K562 (cell line): ENCODE measurements at regions not wholly inside any gene's neighbourhood (a gene's known extent, or its start where the extent isn't known, plus 50 kb on each side); places are given as distances from the start of the nearest gene placed in this dataset.

Experiments used
- ATAC-seq: fragments of 200-7000 bp; cut with Tn5 transposase; 3 replicates; pipeline ENCODE4 v1.9.1; 2020; ENCODE audit warnings: moderate library complexity
- BruUV-seq: library from RNA; stranded (reverse); fragments of 400-500 nt; replicated peaks from 2 replicates; lab custom pipeline; 2021; lab: Mats Ljungman, UMichigan
- CTCF ChIA-PET: fragments of 300-600 bp; formaldehyde crosslinking; extraction: SDS; loops from one replicate; lab custom pipeline; 2021; ENCODE audit warnings: low intra/inter-chr PET ratio; lab: Yijun Ruan, JAX
- POLR2A ChIA-PET: fragments of 300-600, 350-650 bp; sonication (Branson Sonifier 250); formaldehyde crosslinking; extraction: SDS; loops from one replicate; lab custom pipeline; 2021; ENCODE audit warnings: antibody characterized with exemption, inconsistent platforms; lab: Yijun Ruan, JAX
- DNase-seq, 4 experiments: peaks; one replicate each; pipeline versions ENCODE4 v3.0.0 to v3.0.0-alpha.2; 2011 to 2018; ENCODE audit warnings: low spot score in 3 of 4, mixed read lengths in 3 of 4; ENCODE audit errors: extremely low read depth in 1 of 4
- FAIRE-seq: peaks from 2 replicates; lab custom pipeline; 2011; peaks lifted over from hg19 to GRCh38; lab: Jason Lieb, UNC
- H2AFZ ChIP-seq: 2 replicates; pipeline ENCODE4 v1.6.0; 2011; ENCODE audit warnings: low read depth, low read length, control low read depth, inconsistent platforms
- H3K27ac ChIP-seq: fragments of 200-600 bp; 3 replicates; pipeline ENCODE4 v1.8.0; 2011; ENCODE audit warnings: low read depth, mild to moderate bottlenecking, control low read depth, inconsistent platforms, low read length, moderate library complexity, mixed read lengths; ENCODE audit errors: extremely low read depth
- H3K27me3 ChIP-seq, 2 experiments: fragments of 300-600 bp in 1 of 2; 2 replicates in 1 of 2; 3 replicates in 1 of 2; pipeline versions ENCODE4 v1.6.0 to v1.8.0; 2011; ENCODE audit warnings: inconsistent platforms in 2 of 2, low read length in 2 of 2, mild to moderate bottlenecking in 1 of 2, mixed read lengths in 1 of 2, moderate library complexity in 1 of 2; ENCODE audit not compliant: control insufficient read depth in 2 of 2, insufficient read depth in 2 of 2
- H3K36me3 ChIP-seq: fragments of 300-600 bp; 3 replicates; pipeline ENCODE4 v1.8.0; 2011; ENCODE audit warnings: mild to moderate bottlenecking, low read length, inconsistent platforms; ENCODE audit not compliant: control insufficient read depth, insufficient read depth
- H3K4me1 ChIP-seq, 2 experiments: fragments of 200-600 bp in 1 of 2; replicated peaks in 1 of 2; 2 replicates in 1 of 2; 3 replicates in 1 of 2; pipeline versions ENCODE4 v1.5.1 to v1.8.0; 2011; ENCODE audit warnings: inconsistent platforms in 2 of 2, low read length in 2 of 2, mild to moderate bottlenecking in 1 of 2, mixed read lengths in 1 of 2, moderate library complexity in 1 of 2; ENCODE audit not compliant: control insufficient read depth in 2 of 2, insufficient read depth in 2 of 2
- H3K4me2 ChIP-seq: 2 replicates; pipeline ENCODE4 v1.6.1; 2011; ENCODE audit warnings: low read length, control low read depth, inconsistent platforms, mixed read lengths; ENCODE audit not compliant: insufficient read depth
- H3K4me3 ChIP-seq: fragments of 200-600 bp; sonication (generic), shearing (Covaris generic); 2 replicates; pipeline ENCODE4 v1.5.1; 2016; ENCODE audit warnings: control low read depth, inconsistent platforms
- H3K79me2 ChIP-seq: fragments of 200-600 bp; 3 replicates; pipeline ENCODE4 v1.8.0; 2011; ENCODE audit warnings: low read length, inconsistent platforms; ENCODE audit not compliant: control insufficient read depth, insufficient read depth
- H3K9ac ChIP-seq, 2 experiments: 2 replicates each; pipeline versions ENCODE4 v1.6.0 to v1.6.1; 2011; ENCODE audit warnings: low read depth in 2 of 2, low read length in 2 of 2, control low read depth in 1 of 2, inconsistent platforms in 1 of 2, mild to moderate bottlenecking in 1 of 2, mixed read lengths in 1 of 2; ENCODE audit not compliant: insufficient read depth in 1 of 2
- H3K9me1 ChIP-seq: one replicate; pipeline ENCODE4 v1.6.0; 2011; ENCODE audit warnings: inconsistent platforms, mild to moderate bottlenecking, low read length, moderate library complexity; ENCODE audit not compliant: control insufficient read depth, insufficient read depth
- H3K9me3 ChIP-seq: replicated peaks from 2 replicates; pipeline ENCODE4 v1.5.1; 2011; ENCODE audit warnings: low read depth, low read length, inconsistent platforms; ENCODE audit not compliant: control insufficient read depth, insufficient read depth
- H4K20me1 ChIP-seq: replicated peaks from 2 replicates; pipeline ENCODE4 v1.6.1; 2011; ENCODE audit warnings: low read length, inconsistent platforms, mixed read lengths; ENCODE audit not compliant: control insufficient read depth, insufficient read depth
- JUNB ChIP-seq: fragments of 450-650 bp; formaldehyde crosslinking; conservative IDR thresholded peaks from 2 replicates; pipeline ENCODE4 v1.4.0; 2020; ENCODE audit warnings: mild to moderate bottlenecking
- KDM2B ChIP-seq: fragments of 250-450 bp; sonication (Bioruptor Pico); IDR thresholded peaks from 2 replicates; pipeline ENCODE4 v1.8.0; 2021; ENCODE audit warnings: mild to moderate bottlenecking, moderate library complexity
- NFIC ChIP-seq: fragments of 450-650 bp; IDR thresholded peaks from 2 replicates; pipeline ENCODE4 v1.6.1; 2017; ENCODE audit warnings: mild to moderate bottlenecking, inconsistent platforms
- RBM39 ChIP-seq: fragments of 200-400 bp; formaldehyde crosslinking; optimal IDR thresholded peaks from 2 replicates; pipeline ENCODE3; 2018; ENCODE audit warnings: low read depth, low read length
- SMAD2 ChIP-seq: fragments of 150-350 bp; IDR thresholded peaks from 2 replicates; pipeline ENCODE4 v1.6.1; 2014; ENCODE audit warnings: low read depth, mild to moderate bottlenecking, low read length
- SRF ChIP-seq, 2 experiments: fragments of 250-450, 450-650 bp in 1 of 2; sonication (Bioruptor Pico) in 1 of 2; sonication (generic) in 1 of 2; formaldehyde crosslinking; IDR thresholded peaks; 2 replicates each; pipeline versions ENCODE4 v1.5.0 to v1.5.1; 2020 to 2022; ENCODE audit warnings: mild to moderate bottlenecking in 1 of 2, missing genetic modification reagents in 1 of 2
- TCF7L2 ChIP-seq: fragments of 150-350 bp; IDR thresholded peaks from 2 replicates; pipeline ENCODE4 v1.6.1; 2016; ENCODE audit warnings: low read depth, mild to moderate bottlenecking, low read length, moderate library complexity
- ZNF253 ChIP-seq: fragments of 250-450 bp; sonication (Bioruptor Pico); conservative IDR thresholded peaks from 2 replicates; pipeline ENCODE4 v1.6.1; 2021; ENCODE audit warnings: mild to moderate bottlenecking
- WGBS: fragments of 100-300 bp; shearing (Covaris generic); methylation state at CpG from one replicate; pipeline ENCODE4 v1.1.6; 2016; ENCODE audit warnings: low coverage, mixed read lengths; ENCODE audit not compliant: insufficient coverage; ENCODE audit errors: missing lambda C conversion rate; 5-methylcytosine and 5-hydroxymethylcytosine counted together
- in situ Hi-C: fragments of 300-500 bp; cut with MboI; formaldehyde crosslinking; loops from 4 replicates; pipeline ENCODE4 v1.15.0; 2018; ENCODE audit warnings: inconsistent platforms, mixed read lengths
- intact Hi-C: fragments of 100-400 bp; cut with micrococcal nuclease; formaldehyde crosslinking; loops from 2 replicates; pipeline ENCODE4 v1.14.2; 2022
- TF ChIP-seq, protein P1 (sequence below): fragments of 450-650 bp; IDR thresholded peaks from 2 replicates; pipeline ENCODE4 v1.6.1; 2017; ENCODE audit warnings: mild to moderate bottlenecking, moderate library complexity
- TF ChIP-seq, protein P2 (sequence below): sonication (generic); formaldehyde crosslinking; IDR thresholded peaks from 2 replicates; pipeline ENCODE4 v1.8.0; 2022; ENCODE audit warnings: mild to moderate bottlenecking, low read depth, missing genetic modification reagents
- TF ChIP-seq, protein P3 (sequence below): sonication (generic); formaldehyde crosslinking; IDR thresholded peaks from 2 replicates; pipeline ENCODE4 v1.9.0; 2022; ENCODE audit warnings: mild to moderate bottlenecking, missing genetic modification reagents

DNA sequence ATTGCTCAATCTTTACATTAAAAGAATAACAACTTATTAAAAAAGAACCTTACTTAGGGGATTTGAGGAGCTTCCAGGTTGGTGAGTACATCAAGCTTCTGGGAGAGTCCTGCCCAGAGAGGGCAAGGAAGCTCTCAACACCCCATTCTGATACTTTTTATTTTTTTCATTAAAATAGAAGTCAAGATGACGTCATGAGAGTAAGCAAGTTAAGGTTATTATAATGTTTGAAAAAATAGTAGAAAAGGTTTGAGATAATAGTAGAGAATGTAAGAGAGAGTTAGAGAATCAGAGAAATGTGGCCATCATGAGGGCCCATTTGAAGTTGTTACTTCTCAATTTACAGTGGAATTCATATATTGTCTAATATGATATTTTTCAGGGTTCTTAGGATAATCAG, 221.0 kb upstream of the SLC16A7 start (continued):
- no peak for TF ChIP-seq KDM2B
- no peak for TF ChIP-seq SMAD2

DNA sequence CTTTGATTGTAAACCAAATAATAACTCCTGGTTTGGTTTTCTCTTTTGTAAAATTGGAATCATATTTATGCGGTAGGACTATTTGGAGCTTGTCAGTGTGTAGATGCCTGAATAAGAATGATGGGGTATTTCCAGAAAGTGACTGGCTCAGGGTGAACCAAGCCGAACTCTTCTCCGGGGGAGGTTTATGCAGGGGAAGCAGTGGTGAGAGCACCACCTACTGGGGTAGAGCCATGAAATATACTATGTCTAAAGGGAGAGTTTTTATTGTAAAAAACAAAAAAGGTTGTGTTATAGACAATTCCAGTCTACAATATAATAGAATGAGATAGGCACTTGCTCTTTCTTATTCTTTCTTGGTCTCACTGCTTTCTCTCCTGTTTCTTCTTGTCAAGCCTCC, 222.9 kb upstream of the SLC16A7 start:
- Histone ChIP-seq H3K79me2 (no peaks in the 10 kb centered on the region), H2AFZ (no peak overlapping the region), H3K9me3 (no peaks in the 10 kb centered on the region; the same call in 1 of the 2 replicates), H3K4me2 (no peak overlapping the region), H4K20me1 (no peaks in the 10 kb centered on the region), H3K4me3 (no peak overlapping the region), H3K9me1 (no peaks in the 10 kb centered on the region), H3K36me3 (no peaks in the 10 kb centered on the region), H3K27me3 (no peaks in the 10 kb centered on the region), H3K4me1 (no peaks in the 10 kb centered on the region), H3K27ac (no peak overlapping the region), H3K9ac (no peak overlapping the region)
- TF ChIP-seq, protein P1, sequence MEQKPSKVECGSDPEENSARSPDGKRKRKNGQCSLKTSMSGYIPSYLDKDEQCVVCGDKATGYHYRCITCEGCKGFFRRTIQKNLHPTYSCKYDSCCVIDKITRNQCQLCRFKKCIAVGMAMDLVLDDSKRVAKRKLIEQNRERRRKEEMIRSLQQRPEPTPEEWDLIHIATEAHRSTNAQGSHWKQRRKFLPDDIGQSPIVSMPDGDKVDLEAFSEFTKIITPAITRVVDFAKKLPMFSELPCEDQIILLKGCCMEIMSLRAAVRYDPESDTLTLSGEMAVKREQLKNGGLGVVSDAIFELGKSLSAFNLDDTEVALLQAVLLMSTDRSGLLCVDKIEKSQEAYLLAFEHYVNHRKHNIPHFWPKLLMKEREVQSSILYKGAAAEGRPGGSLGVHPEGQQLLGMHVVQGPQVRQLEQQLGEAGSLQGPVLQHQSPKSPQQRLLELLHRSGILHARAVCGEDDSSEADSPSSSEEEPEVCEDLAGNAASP, result no peak
- TF ChIP-seq RBM39 (no peak), ZNF253 (CRISPR knock-in tag) (no peak), JUNB (CRISPR knock-in tag) (no peak), NFIC (no peak), SRF (CRISPR knock-in tag; IDR thresholded peaks at IDR 0.05) (no peak), TCF7L2 (no peak)
- TF ChIP-seq, protein P2, sequence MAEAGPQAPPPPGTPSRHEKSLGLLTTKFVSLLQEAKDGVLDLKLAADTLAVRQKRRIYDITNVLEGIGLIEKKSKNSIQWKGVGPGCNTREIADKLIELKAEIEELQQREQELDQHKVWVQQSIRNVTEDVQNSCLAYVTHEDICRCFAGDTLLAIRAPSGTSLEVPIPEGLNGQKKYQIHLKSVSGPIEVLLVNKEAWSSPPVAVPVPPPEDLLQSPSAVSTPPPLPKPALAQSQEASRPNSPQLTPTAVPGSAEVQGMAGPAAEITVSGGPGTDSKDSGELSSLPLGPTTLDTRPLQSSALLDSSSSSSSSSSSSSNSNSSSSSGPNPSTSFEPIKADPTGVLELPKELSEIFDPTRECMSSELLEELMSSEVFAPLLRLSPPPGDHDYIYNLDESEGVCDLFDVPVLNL (CRISPR knock-in tag), result no peak
- TF ChIP-seq, protein P3, sequence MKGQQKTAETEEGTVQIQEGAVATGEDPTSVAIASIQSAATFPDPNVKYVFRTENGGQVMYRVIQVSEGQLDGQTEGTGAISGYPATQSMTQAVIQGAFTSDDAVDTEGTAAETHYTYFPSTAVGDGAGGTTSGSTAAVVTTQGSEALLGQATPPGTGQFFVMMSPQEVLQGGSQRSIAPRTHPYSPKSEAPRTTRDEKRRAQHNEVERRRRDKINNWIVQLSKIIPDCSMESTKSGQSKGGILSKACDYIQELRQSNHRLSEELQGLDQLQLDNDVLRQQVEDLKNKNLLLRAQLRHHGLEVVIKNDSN, result no peak
- in situ Hi-C loops, result no loop called here
- FAIRE-seq, result no peak
- 0% methylated on average over 3 of the region's 3 CpGs for WGBS
- POLR2A ChIA-PET, result no interaction called here
- ATAC-seq, result no peak
- CTCF ChIA-PET, result no interaction called here
- BruUV-seq, result no TSS peak
- intact Hi-C loops, result no loop called here
- no peak for DNase-seq
